Mammary epithelial cell (primary cell): ENCODE measurements at regions not wholly inside any gene's neighbourhood (a gene's known extent, or its start where the extent isn't known, plus 50 kb on each side); places are given as distances from the start of the nearest gene placed in this dataset.

Source experiments
- CTCF ChIP-seq, 2 donors: IDR thresholded peaks in 1 of 2; conservative IDR thresholded peaks in 1 of 2; 2 replicates each; pipeline ENCODE4 v1.5.1; 2011 to 2012; ENCODE audit warnings: inconsistent platforms in 2 of 2, low read length in 2 of 2, mild to moderate bottlenecking in 2 of 2, control low read depth in 1 of 2, low read depth in 1 of 2; ENCODE audit not compliant: insufficient read depth in 1 of 2; ENCODE audit errors: extremely low read depth in 1 of 2
- EZH2 ChIP-seq: IDR thresholded peaks from 2 replicates; pipeline ENCODE4 v1.6.1; 2012; ENCODE audit warnings: low read length, inconsistent platforms, borderline replicate concordance

DNA sequence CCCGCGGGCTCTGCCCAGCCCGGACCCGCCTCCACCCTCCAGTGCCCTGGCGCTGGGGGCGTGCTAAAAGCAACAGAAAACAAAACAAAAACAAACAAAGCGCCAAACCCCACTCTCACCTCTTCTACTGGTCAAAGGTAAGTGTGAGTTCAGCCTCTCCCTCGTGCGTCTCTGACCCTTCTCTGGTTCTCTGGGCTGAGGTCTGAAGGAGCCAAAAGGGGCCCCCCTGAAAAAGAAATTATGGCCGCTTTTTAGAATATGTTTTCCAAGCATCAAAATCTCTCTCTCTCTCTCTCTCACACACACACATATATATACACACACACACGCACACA is 133.5 kb upstream of the DPYD start:
- TF ChIP-seq CTCF (conservative IDR thresholded peaks at IDR 0.05 in 1 of 2, IDR thresholded peaks at IDR 0.05 in 1 of 2; ENCODE audit: extremely low read depth in 1 of 2, insufficient read depth in 1 of 2, low read depth in 1 of 2, low read length in 2 of 2) (no peak), EZH2 (no peak)
